ENCODE measurements at regions not wholly inside any gene's neighbourhood (a gene's known extent, or its start where the extent isn't known, plus 50 kb on each side); places are given as distances from the start of the nearest gene placed in this dataset.

GRCh38 chr20:1817577-1818211 is 77.5 kb upstream of the SIRPA start:
- no peak for TF ChIP-seq CTCF (IDR thresholded peaks at IDR 0.05)
- TF ChIP-seq POLR2A (IDR thresholded peaks at IDR 0.05): no peak
